GM08714 (cell line): ENCODE measurements at regions not wholly inside any gene's neighbourhood (a gene's known extent, or its start where the extent isn't known, plus 50 kb on each side); places are given as distances from the start of the nearest gene placed in this dataset.

Source experiments
- H3K4me3 ChIP-seq: fragments of 200-500 bp; sonication (Bioruptor generic); 2 replicates; pipeline ENCODE4 v1.5.1; 2014; ENCODE audit warnings: mild to moderate bottlenecking, low read length, inconsistent platforms
- ZNF274 ChIP-seq: IDR thresholded peaks from 2 replicates; pipeline ENCODE4 v1.6.1; 2012; ENCODE audit warnings: mild to moderate bottlenecking, low read depth, low read length

DNA sequence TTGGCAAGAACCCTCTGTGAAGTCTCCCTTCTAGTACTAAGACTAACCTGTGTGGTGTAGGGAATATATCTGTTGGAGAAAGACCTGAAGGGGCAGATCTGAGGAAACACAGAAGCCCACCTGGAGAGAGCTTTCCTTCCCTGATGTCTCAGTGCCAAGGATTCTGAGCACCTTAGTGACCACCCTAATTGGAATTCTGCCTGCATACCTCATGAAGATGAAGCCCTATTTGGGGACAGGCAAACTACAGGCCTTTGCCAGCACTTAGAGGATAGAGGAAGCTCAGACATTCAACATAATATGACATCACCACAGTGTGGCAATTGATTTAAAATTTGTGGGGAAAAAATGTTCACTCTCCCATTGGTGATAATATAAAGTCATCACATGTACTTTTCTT is 766.2 kb upstream of the KIRREL3 start:
- no peak for TF ChIP-seq ZNF274
- H3K4me3 ChIP-seq = no peak overlapping the region

DNA sequence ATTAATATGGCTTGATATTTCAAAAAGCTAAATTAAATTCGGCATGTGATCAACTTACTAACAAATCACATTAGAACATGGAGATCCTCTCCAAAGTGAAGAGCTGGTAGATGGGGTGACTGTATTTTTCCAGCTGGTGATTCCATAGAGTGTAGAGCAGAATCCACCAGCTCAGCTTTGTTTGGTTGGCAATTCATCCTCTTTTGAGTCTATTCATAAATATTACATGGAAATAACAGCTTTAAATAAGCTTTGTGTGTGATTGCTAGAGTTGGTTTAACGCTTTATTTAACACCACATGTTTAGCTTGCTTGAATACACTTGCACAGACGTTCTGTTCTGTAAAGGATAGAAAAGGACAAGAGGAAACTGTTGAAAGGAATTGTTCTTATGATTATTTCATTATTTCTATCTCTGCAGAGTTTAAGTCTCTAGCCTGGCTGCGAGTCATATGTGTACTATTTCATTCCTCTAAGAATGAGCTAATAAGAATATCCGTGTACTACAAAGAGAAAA is 738.3 kb upstream of the KIRREL3 start:
- H3K4me3 ChIP-seq = no peak overlapping the region
- TF ChIP-seq ZNF274 = no peak

DNA sequence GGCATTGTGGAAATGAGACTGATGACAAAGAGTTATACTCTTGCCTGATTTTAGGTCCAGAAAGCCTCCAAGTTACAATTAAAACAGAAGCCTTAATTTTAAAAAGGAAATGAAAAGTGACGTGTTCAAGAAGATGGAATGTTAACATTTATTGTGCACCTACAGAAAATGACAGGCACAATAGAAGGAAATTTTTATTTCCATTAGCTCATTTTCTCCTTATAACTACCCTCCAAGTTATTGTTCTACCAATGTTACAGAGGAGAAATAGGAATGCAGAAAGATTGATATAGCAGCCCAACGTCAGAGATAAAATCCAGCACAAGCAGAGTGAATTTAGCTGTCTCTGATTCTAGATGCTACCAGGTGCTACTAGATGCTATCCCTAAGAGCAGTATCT is 736.9 kb upstream of the KIRREL3 start:
- H3K4me3 ChIP-seq = no peak overlapping the region

DNA sequence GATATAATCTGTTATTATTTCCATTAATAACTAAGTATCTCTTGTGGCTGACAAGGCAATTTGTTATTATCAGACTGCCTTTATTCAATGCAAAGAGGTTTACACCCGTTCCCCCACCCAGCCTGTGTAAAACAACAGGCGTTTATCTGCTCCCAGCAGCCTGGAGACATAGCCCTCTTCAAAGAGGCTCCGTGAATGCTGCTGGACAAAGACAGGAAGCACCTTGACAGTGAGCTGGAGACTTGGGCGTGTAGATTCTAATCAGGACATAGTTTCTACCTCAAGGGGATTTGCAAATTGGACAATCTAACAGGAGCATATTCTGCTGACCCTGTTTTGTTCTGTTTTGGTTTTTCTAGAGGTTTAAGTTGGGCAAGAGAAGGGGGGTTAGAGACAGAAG is 733.0 kb upstream of the KIRREL3 start:
- H3K4me3 ChIP-seq = no peak overlapping the region
- no peak for TF ChIP-seq ZNF274

More for the DNA sequence above, 736.9 kb upstream of the KIRREL3 start:
- no peak for TF ChIP-seq ZNF274

DNA sequence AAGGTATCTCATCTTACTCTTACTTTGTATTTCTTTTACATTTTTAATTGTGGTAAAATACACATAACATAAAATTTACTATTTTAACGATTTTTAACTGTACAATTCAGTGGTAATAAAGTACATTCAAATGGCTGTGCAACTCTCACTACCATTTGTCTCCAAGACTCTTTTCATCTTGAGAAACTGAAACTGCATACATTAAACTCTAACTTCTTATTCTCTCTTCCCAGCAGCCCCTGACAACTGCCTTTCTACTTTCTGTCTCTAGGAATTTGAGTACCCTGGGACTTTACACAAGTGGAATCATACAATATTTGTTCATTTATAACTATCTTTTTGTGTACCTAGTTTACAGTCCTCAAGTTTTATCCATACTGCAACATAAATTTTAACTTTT is 725.8 kb upstream of the KIRREL3 start:
- H3K4me3 ChIP-seq = no peak overlapping the region
- TF ChIP-seq ZNF274 = no peak

DNA sequence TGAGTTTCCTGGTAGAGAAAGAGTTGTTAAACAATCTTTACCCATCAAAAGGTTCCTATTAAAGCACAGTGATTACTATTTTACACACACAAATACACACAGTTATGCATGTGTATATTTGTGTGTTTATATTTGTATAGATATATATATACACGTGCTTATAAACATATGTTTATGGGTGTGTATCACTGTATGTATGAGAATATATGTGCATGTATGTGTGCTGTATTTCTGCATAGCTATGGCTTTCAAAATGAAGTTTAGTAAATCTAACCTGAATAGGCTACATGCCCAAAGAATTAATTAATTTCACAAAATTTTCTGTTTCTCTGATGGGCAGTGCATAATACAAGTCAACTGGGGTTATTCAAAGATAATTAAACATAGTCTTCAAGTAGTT is 723.1 kb upstream of the KIRREL3 start:
- TF ChIP-seq ZNF274 = no peak
- no peak overlapping the region for H3K4me3 ChIP-seq

DNA sequence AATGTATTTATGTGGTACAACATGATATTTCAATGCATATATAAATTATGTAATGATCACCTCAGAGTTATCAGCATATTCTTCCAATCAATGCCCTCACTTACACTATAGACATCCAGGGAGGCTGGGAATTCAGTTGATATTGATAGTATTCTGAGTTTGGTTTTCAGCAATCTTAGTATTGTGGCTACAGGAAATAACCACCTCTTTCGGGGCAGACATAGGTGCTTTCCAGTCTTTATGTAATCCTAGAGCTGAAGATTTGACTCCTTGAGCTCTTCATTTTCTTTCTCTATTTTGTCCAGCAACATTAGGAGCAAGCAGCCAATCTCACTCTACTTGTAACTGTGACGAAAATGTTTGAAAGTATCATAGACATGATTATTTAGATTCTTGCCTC is 712.7 kb upstream of the KIRREL3 start:
- no peak overlapping the region for H3K4me3 ChIP-seq
- TF ChIP-seq ZNF274 = no peak

DNA sequence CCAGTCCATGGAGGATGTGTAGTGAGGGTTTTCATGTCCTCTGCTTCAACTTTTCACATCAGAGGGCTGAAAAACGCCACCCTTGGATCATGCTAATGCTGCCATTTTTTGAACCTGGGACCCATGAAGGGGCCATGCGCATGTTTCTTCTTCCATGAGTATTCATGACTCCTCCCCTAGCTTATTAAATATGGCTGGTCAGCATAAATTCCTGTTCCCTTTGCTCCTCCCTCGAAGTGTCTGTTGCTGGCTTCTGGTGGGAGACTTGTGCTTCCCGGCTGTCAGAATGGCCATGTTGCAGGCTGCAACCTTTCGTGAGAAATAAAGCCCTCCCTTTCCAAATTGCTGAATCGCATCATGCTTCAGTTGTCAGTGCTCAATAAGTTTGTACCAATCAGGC is 711.2 kb upstream of the KIRREL3 start:
- no peak for TF ChIP-seq ZNF274
- H3K4me3 ChIP-seq = no peak overlapping the region

DNA sequence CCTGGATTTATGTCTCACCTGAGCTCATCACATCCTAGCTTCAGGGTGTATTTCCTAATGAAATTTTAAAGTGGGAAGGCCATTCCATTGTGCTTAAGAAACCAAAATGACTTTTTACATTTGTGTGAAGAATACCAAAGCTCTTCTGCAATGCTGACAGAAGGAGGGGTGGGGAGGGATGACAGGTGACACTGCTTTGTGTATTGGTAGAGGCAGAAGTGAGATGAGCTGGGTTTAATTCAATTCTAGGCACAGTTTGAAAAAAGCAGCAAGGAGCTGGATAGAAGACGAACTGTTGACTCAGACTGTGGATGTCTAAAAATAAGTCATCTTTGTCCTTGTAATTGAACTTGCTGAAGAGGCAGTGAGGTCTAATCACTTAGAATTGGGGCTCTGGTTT is 710.3 kb upstream of the KIRREL3 start:
- H3K4me3 ChIP-seq = no peak overlapping the region
- TF ChIP-seq ZNF274 = no peak

DNA sequence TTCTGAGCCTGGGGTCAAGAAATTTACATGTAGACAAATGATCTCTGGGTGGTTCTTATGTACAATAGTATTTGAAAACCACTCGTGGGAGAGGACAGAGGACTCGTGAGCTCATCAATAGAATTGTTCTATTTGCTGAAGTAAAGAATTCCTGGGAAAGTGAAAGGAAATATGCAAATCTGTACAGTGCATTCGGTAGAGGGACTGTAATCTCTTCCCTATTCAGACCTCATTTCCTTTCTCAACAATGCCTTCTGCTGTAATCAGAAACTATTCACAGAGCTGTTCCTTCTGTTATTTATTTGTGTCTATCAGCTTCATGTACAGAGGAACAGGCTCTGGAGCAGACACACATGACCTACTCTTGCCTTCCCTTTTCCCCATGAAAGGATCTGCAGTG is 709.4 kb upstream of the KIRREL3 start:
- TF ChIP-seq ZNF274 = no peak

DNA sequence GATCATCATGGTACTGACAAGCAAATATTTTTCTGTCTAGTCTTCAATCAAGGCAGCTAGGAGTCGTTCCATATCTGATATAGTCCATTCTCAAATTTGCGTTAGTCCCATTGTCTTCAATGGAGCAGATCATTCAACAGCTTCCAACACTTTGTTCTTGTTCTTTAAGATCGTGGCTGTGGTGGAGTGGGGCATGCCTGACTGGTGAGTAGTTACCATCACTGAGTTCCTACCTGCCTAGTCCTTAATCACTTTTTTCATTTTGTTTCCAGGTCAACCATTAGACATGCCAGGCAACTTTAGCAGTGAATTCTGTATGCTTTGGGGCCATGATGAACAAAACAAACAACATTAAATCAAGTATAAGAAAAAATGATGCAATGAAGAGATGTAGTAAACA is 693.1 kb upstream of the KIRREL3 start:
- no peak overlapping the region for H3K4me3 ChIP-seq
- TF ChIP-seq ZNF274 = no peak

More for the DNA sequence above, 709.4 kb upstream of the KIRREL3 start:
- H3K4me3 ChIP-seq = no peak overlapping the region

DNA sequence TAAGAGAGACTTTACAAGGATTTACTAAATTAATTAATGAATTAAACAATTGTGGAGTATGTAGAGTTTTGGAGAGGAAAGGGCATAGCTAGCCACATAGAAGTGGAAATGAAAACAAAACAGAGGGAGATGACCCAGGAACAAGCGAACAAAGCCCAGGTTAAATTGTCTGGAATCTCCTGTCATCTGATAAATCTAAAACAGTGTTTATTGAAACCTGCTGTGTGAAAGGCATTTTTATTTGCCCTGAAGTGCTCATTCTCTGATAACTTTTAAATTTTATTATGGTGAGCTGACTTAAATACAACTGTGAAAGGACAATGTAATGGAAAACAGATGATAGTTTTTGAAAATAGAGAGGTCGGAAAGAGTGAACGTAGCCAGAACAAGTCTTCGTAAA is 682.8 kb upstream of the KIRREL3 start:
- TF ChIP-seq ZNF274 = no peak
- no peak overlapping the region for H3K4me3 ChIP-seq

DNA sequence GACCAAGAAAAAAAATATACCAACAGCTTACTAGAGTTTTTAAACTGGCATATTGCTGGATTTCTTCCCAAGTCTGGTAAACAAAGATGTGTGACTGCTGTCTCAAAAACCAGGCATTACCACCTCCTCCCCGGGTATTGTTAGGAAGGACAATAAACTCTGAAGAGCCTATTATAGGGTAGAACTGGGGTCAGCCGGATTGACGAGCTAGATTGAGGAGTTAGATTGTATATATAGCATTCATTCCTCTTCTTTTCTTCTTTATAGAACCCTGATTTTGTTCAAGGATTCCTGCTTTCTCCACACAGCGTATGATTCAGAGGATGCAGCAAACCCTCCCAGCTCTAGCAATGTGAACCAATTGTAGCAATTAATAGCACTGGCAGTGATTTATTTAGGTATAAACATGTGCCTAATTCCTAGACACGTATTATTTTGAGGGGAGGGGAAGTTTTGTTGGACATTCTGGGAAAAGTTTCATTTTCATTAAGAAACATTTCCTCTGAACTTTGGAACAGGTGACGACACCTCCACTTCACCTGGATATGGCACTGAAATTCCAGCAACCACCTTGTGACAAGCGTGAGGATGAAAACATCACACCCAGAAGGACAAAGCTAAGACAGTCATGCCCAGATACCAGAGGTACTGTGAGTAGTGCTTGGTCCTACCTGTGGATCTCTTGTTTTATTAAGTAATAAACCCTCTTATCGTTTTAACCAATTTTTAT is 679.4 kb upstream of the KIRREL3 start:
- TF ChIP-seq ZNF274 = no peak
- no peak overlapping the region for H3K4me3 ChIP-seq

DNA sequence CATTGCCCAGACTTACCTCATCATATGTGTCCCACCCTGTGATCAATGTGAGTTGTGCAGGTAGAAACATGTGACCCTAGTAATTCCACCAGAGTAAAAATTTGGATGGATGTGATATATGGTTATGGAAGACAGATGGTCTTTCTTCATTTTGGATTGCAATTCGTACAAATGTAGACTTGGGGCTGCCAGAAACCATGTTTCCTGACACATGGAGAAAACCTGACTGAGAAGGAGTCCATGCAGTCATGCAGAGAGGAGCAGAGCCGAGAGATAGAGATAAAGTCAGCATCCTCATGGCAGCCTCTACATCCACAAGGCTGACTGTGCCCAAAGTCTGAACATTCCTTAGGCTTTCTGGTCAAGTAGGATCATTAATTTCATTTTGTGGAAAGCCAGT is 678.1 kb upstream of the KIRREL3 start:
- no peak for TF ChIP-seq ZNF274
- H3K4me3 ChIP-seq = no peak overlapping the region

DNA sequence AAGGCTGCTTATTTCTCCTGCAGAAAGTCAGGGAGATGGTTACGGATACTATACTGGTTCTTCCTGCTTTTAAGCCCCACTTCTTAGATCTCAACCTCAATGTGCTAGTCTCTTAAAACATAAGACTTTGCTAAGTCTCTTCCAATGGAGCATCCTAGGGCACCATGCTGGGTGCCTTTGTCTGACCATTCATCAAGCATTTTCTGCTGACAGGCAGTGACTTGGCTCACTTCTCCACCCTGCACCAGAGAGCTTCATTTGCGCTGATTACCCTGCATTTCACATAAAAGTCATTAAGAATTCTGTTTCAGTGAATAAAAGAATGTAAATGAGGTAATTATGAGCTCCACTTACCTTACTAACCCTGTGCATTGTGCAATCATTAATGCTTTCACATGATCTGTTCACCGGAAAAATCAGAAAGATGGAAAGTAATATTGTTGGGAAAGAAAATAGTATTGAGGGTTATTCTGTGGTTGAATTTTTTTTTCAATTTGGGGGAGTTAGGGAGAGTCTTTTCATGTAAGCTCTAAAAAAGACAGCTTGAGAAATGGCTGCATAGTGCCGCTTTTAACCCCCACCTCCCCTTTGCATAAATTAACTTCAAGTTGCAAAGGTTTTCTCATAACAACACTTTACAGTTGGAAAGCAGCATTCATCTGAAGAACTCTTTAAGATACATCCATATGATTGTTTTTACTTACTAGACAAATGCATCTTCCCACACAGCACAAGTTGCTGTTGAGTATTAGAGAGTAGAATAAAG is 677.3 kb upstream of the KIRREL3 start:
- no peak for TF ChIP-seq ZNF274
- H3K4me3 ChIP-seq = no peak overlapping the region
